Stomach (tissue), 4 donors: ENCODE measurements at regions not wholly inside any gene's neighbourhood (a gene's known extent, or its start where the extent isn't known, plus 50 kb on each side); places are given as distances from the start of the nearest gene placed in this dataset.

Experiments used
- EP300 ChIP-seq: sonication (generic); formaldehyde crosslinking; IDR thresholded peaks from one replicate; pipeline ENCODE4 v1.6.1; 2017; ENCODE audit warnings: antibody characterized with exemption
- TF ChIP-seq, protein P1 (sequence below), 7 experiments: fragments of 450-650 bp in 4 of 7; fragments of 200-600 bp in 3 of 7; sonication (generic) in 3 of 7; IDR thresholded peaks; one replicate each; pipeline ENCODE4 v1.5.1; 2016 to 2019; ENCODE audit warnings: antibody characterized with exemption in 7 of 7, control low read depth in 2 of 7, mild to moderate bottlenecking in 1 of 7

DNA sequence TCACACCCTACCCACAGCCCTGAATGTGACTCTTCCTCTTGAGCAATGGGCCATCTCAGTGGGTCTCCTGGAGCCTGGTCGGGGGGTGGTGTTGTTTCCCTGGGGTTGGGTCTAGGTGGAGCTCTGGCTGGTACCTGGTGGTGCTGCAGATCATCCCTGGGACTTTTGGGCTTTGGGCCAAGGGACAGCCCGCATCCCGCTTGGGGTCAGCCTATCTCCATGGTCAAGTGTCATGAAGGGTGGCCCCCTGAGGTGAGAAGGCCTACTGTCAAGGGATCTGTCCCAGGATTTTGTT is 202.0 kb downstream of the UBE3A start:
- TF ChIP-seq, protein P1, sequence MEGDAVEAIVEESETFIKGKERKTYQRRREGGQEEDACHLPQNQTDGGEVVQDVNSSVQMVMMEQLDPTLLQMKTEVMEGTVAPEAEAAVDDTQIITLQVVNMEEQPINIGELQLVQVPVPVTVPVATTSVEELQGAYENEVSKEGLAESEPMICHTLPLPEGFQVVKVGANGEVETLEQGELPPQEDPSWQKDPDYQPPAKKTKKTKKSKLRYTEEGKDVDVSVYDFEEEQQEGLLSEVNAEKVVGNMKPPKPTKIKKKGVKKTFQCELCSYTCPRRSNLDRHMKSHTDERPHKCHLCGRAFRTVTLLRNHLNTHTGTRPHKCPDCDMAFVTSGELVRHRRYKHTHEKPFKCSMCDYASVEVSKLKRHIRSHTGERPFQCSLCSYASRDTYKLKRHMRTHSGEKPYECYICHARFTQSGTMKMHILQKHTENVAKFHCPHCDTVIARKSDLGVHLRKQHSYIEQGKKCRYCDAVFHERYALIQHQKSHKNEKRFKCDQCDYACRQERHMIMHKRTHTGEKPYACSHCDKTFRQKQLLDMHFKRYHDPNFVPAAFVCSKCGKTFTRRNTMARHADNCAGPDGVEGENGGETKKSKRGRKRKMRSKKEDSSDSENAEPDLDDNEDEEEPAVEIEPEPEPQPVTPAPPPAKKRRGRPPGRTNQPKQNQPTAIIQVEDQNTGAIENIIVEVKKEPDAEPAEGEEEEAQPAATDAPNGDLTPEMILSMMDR (IDR thresholded peaks at IDR 0.05), result no peak
- no peak for TF ChIP-seq EP300
